ENCODE measurements at regions not wholly inside any gene's neighbourhood (a gene's known extent, or its start where the extent isn't known, plus 50 kb on each side); places are given as distances from the start of the nearest gene placed in this dataset.

DNA sequence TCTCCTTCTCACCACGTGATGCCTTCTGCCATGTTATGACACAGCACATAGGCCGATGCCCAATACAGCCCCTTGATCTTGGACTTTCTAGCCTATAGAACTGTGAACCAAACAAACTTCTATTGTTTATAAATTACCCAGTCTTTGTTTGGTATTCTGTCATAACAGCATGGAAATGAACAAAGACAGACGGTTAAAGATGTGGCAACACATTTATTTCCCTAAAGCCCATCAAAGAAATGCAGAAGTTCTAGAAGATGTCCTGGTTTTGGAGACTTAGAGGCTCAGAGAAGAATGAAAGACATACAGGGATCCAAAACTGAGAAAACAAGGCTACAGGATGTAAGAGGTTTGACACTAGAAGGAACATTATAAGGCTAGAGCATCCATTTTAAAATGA, 600.8 kb upstream of the DAB2 start:
- Histone ChIP-seq H3K9me3 (ENCODE audit: control extremely low read depth in 1 of 5, control insufficient read depth in 4 of 5, insufficient read depth in 2 of 5, low read depth in 1 of 5, low read length in 4 of 5) (no peaks in the 10 kb centered on the region), H3K27me3 (replicated peaks in 2 of 5; ENCODE audit: control insufficient read depth in 4 of 5, insufficient read depth in 5 of 5, low read length in 4 of 5) (no peaks in the 10 kb centered on the region), H3K4me1 (ENCODE audit: control extremely low read depth in 1 of 4, control insufficient read depth in 4 of 4, insufficient read depth in 4 of 4, low read length in 3 of 4) (no peaks in the 10 kb centered on the region), H3K36me3 (ENCODE audit: control insufficient read depth in 4 of 4, insufficient read depth in 4 of 4, low read length in 3 of 4) (no peaks in the 10 kb centered on the region), H3K27ac (ENCODE audit: insufficient read depth in 1 of 2, low read depth in 1 of 2, low read length in 2 of 2, poor library complexity in 1 of 2, severe bottlenecking in 2 of 2) (no peak overlapping the region), H3K4me3 (ENCODE audit: control insufficient read depth in 1 of 7, extremely low read depth in 1 of 7, insufficient read depth in 4 of 7, low read depth in 2 of 7, low read length in 6 of 7) (no peak overlapping the region)
- WGBS (ENCODE audit: insufficient coverage) = 100% methylated on average over 1 of the region's 3 CpGs
- POLR2A ChIA-PET = no interaction called here
- DNase-seq = no peak
- CTCF ChIA-PET = no interaction called here

DNA sequence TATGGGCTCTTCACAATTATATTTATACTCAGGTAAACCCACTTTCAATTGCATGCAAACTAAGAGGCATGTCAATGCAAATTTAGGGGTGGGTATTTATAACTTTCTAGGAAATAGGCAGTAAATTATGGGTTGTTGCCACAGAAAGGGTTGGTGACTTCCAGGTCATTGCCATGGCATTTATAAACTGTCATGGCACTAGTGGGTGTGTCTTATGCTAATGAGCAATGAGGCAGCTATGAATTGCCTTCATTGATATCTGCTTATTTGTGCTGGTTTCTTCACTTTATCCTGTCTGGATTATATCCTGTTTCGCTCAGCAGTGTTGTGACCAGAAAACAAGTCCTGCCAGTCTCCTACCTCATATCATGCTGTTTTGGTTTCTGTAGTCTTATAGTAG, 597.3 kb upstream of the DAB2 start:
- Histone ChIP-seq H3K27me3 (replicated peaks in 2 of 5; ENCODE audit: control insufficient read depth in 4 of 5, insufficient read depth in 5 of 5, low read length in 4 of 5) (no peaks in the 10 kb centered on the region), H3K27ac (ENCODE audit: insufficient read depth in 1 of 2, low read depth in 1 of 2, low read length in 2 of 2, poor library complexity in 1 of 2, severe bottlenecking in 2 of 2) (no peak overlapping the region), H3K36me3 (ENCODE audit: control insufficient read depth in 4 of 4, insufficient read depth in 4 of 4, low read length in 3 of 4) (no peaks in the 10 kb centered on the region), H3K9me3 (ENCODE audit: control extremely low read depth in 1 of 5, control insufficient read depth in 4 of 5, insufficient read depth in 2 of 5, low read depth in 1 of 5, low read length in 4 of 5) (no peaks in the 10 kb centered on the region), H3K4me1 (ENCODE audit: control extremely low read depth in 1 of 4, control insufficient read depth in 4 of 4, insufficient read depth in 4 of 4, low read length in 3 of 4) (no peaks in the 10 kb centered on the region), H3K4me3 (ENCODE audit: control insufficient read depth in 1 of 7, extremely low read depth in 1 of 7, insufficient read depth in 4 of 7, low read depth in 2 of 7, low read length in 6 of 7) (no peak overlapping the region)
- no peak for DNase-seq
- POLR2A ChIA-PET = no interaction called here
- CTCF ChIA-PET = no interaction called here
- WGBS (ENCODE audit: insufficient coverage) = 100% methylated on average over 1 of the region's 1 CpG

GRCh38 chr5:40021007-40021406, 596.2 kb upstream of the DAB2 start:
- ChIA-PET CTCF (no interaction called here), POLR2A (no interaction called here)
- H3K27ac ChIP-seq (ENCODE audit: insufficient read depth in 1 of 2, low read depth in 1 of 2, low read length in 2 of 2, poor library complexity in 1 of 2, severe bottlenecking in 2 of 2) = no peak overlapping the region
- no CpG with 5 or more reads among the region's 2 CpGs for WGBS (ENCODE audit: insufficient coverage)
- no peak overlapping the region for H3K4me3 ChIP-seq (ENCODE audit: control insufficient read depth in 1 of 7, extremely low read depth in 1 of 7, insufficient read depth in 4 of 7, low read depth in 2 of 7, low read length in 6 of 7)
- DNase-seq = no peak
- no peaks in the 10 kb centered on the region for H3K4me1 ChIP-seq (ENCODE audit: control extremely low read depth in 1 of 4, control insufficient read depth in 4 of 4, insufficient read depth in 4 of 4, low read length in 3 of 4)
- H3K27me3 ChIP-seq (replicated peaks in 2 of 5; ENCODE audit: control insufficient read depth in 4 of 5, insufficient read depth in 5 of 5, low read length in 4 of 5) = no peaks in the 10 kb centered on the region
- no peaks in the 10 kb centered on the region for H3K36me3 ChIP-seq (ENCODE audit: control insufficient read depth in 4 of 4, insufficient read depth in 4 of 4, low read length in 3 of 4)
- no peaks in the 10 kb centered on the region for H3K9me3 ChIP-seq (ENCODE audit: control extremely low read depth in 1 of 5, control insufficient read depth in 4 of 5, insufficient read depth in 2 of 5, low read depth in 1 of 5, low read length in 4 of 5)

DNA sequence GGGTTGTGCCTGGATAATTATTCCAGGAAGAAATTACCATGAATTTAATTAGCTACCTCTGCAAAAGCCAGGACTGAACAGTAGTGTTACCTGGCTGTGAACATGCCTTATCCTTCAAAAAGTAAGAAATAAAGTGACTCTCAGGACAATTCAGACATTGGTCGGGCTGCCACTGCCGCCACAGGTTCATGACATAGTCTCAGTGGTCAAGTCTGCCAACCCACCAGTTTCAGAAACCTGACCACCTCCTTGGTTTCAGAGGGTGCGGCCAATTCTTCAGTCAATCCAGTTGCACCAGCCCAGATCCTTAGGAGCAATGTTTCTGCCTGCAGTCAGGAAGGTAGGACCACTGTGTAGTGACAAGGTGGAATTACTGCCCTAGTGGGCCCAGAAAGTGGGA, 593.1 kb upstream of the DAB2 start:
- Histone ChIP-seq H3K36me3 (ENCODE audit: control insufficient read depth in 4 of 4, insufficient read depth in 4 of 4, low read length in 3 of 4) (no peaks in the 10 kb centered on the region), H3K27me3 (replicated peaks in 2 of 5; ENCODE audit: control insufficient read depth in 4 of 5, insufficient read depth in 5 of 5, low read length in 4 of 5) (no peaks in the 10 kb centered on the region), H3K27ac (ENCODE audit: insufficient read depth in 1 of 2, low read depth in 1 of 2, low read length in 2 of 2, poor library complexity in 1 of 2, severe bottlenecking in 2 of 2) (no peak overlapping the region), H3K4me3 (ENCODE audit: control insufficient read depth in 1 of 7, extremely low read depth in 1 of 7, insufficient read depth in 4 of 7, low read depth in 2 of 7, low read length in 6 of 7) (no peak overlapping the region), H3K9me3 (ENCODE audit: control extremely low read depth in 1 of 5, control insufficient read depth in 4 of 5, insufficient read depth in 2 of 5, low read depth in 1 of 5, low read length in 4 of 5) (no peaks in the 10 kb centered on the region), H3K4me1 (ENCODE audit: control extremely low read depth in 1 of 4, control insufficient read depth in 4 of 4, insufficient read depth in 4 of 4, low read length in 3 of 4) (no peaks in the 10 kb centered on the region)
- 100% methylated on average over 3 of the region's 3 CpGs for WGBS (ENCODE audit: insufficient coverage)
- CTCF ChIA-PET = no interaction called here
- DNase-seq = no peak
- POLR2A ChIA-PET = no interaction called here

GRCh38 chr5:40017135-40017534, 592.4 kb upstream of the DAB2 start:
- CTCF ChIA-PET = interaction anchor here (1.5 kb wide), 1 partner anchor 12 kb away, joined by 3 read pairs; no protein-coding TSS in a partner anchor
- DNase-seq = peak in 1 of 3 donors; percentile 3
- no peaks in the 10 kb centered on the region for H3K9me3 ChIP-seq (ENCODE audit: control extremely low read depth in 1 of 5, control insufficient read depth in 4 of 5, insufficient read depth in 2 of 5, low read depth in 1 of 5, low read length in 4 of 5)
- H3K4me3 ChIP-seq (ENCODE audit: control insufficient read depth in 1 of 7, extremely low read depth in 1 of 7, insufficient read depth in 4 of 7, low read depth in 2 of 7, low read length in 6 of 7) = no peak overlapping the region
- H3K36me3 ChIP-seq (ENCODE audit: control insufficient read depth in 4 of 4, insufficient read depth in 4 of 4, low read length in 3 of 4) = no peaks in the 10 kb centered on the region
- H3K27me3 ChIP-seq (replicated peaks in 2 of 5; ENCODE audit: control insufficient read depth in 4 of 5, insufficient read depth in 5 of 5, low read length in 4 of 5) = no peaks in the 10 kb centered on the region
- no peak overlapping the region for H3K27ac ChIP-seq (ENCODE audit: insufficient read depth in 1 of 2, low read depth in 1 of 2, low read length in 2 of 2, poor library complexity in 1 of 2, severe bottlenecking in 2 of 2)
- WGBS (ENCODE audit: insufficient coverage) = 83% methylated on average over 1 of the region's 1 CpG
- H3K4me1 ChIP-seq (ENCODE audit: control extremely low read depth in 1 of 4, control insufficient read depth in 4 of 4, insufficient read depth in 4 of 4, low read length in 3 of 4) = no peaks in the 10 kb centered on the region
- POLR2A ChIA-PET = no interaction called here

GRCh38 chr5:40010436-40010835, 585.7 kb upstream of the DAB2 start:
- CTCF ChIA-PET = no interaction called here

GRCh38 chr5:40006260-40006659, 581.5 kb upstream of the DAB2 start:
- H3K4me1 ChIP-seq (ENCODE audit: control extremely low read depth in 1 of 4, control insufficient read depth in 4 of 4, insufficient read depth in 4 of 4, low read length in 3 of 4) = no peaks in the 10 kb centered on the region
- H3K9me3 ChIP-seq (ENCODE audit: control extremely low read depth in 1 of 5, control insufficient read depth in 4 of 5, insufficient read depth in 2 of 5, low read depth in 1 of 5, low read length in 4 of 5) = peaks cover 0 to 5% (median 0%) of the 10 kb centered on the region in 5 experiments
- no peaks in the 10 kb centered on the region for H3K27me3 ChIP-seq (replicated peaks in 2 of 5; ENCODE audit: control insufficient read depth in 4 of 5, insufficient read depth in 5 of 5, low read length in 4 of 5)
- no peak overlapping the region for H3K27ac ChIP-seq (ENCODE audit: insufficient read depth in 1 of 2, low read depth in 1 of 2, low read length in 2 of 2, poor library complexity in 1 of 2, severe bottlenecking in 2 of 2)
- H3K36me3 ChIP-seq (ENCODE audit: control insufficient read depth in 4 of 4, insufficient read depth in 4 of 4, low read length in 3 of 4) = no peaks in the 10 kb centered on the region
- ChIA-PET CTCF (no interaction called here), POLR2A (no interaction called here)
- no CpG with 5 or more reads among the region's 1 CpG for WGBS (ENCODE audit: insufficient coverage)
- DNase-seq = no peak
- H3K4me3 ChIP-seq (ENCODE audit: control insufficient read depth in 1 of 7, extremely low read depth in 1 of 7, insufficient read depth in 4 of 7, low read depth in 2 of 7, low read length in 6 of 7) = no peak overlapping the region

More at GRCh38 chr5:40010436-40010835, 585.7 kb upstream of the DAB2 start:
- no peak overlapping the region for H3K27ac ChIP-seq (ENCODE audit: insufficient read depth in 1 of 2, low read depth in 1 of 2, low read length in 2 of 2, poor library complexity in 1 of 2, severe bottlenecking in 2 of 2)
- DNase-seq = no peak
- no CpG with 5 or more reads among the region's 1 CpG for WGBS (ENCODE audit: insufficient coverage)
- no peaks in the 10 kb centered on the region for H3K36me3 ChIP-seq (ENCODE audit: control insufficient read depth in 4 of 4, insufficient read depth in 4 of 4, low read length in 3 of 4)
- POLR2A ChIA-PET = no interaction called here
- H3K4me1 ChIP-seq (ENCODE audit: control extremely low read depth in 1 of 4, control insufficient read depth in 4 of 4, insufficient read depth in 4 of 4, low read length in 3 of 4) = no peaks in the 10 kb centered on the region
- H3K9me3 ChIP-seq (ENCODE audit: control extremely low read depth in 1 of 5, control insufficient read depth in 4 of 5, insufficient read depth in 2 of 5, low read depth in 1 of 5, low read length in 4 of 5) = peaks cover 0 to 5% (median 0%) of the 10 kb centered on the region in 5 experiments
- no peaks in the 10 kb centered on the region for H3K27me3 ChIP-seq (replicated peaks in 2 of 5; ENCODE audit: control insufficient read depth in 4 of 5, insufficient read depth in 5 of 5, low read length in 4 of 5)
- no peak overlapping the region for H3K4me3 ChIP-seq (ENCODE audit: control insufficient read depth in 1 of 7, extremely low read depth in 1 of 7, insufficient read depth in 4 of 7, low read depth in 2 of 7, low read length in 6 of 7)

Data from common myeloid progenitor, CD34-positive (primary cell).